Epithelial cell of proximal tubule (primary cell): ENCODE measurements at regions not wholly inside any gene's neighbourhood (a gene's known extent, or its start where the extent isn't known, plus 50 kb on each side); places are given as distances from the start of the nearest gene placed in this dataset.

Source experiments
- DNase-seq: peaks from one replicate; pipeline ENCODE4 v3.0.0-alpha.2; 2011; ENCODE audit warnings: low read depth
- H3K4me3 ChIP-seq: 2 replicates; pipeline ENCODE4 v1.5.1; 2011; ENCODE audit warnings: low read depth, mild to moderate bottlenecking, low read length
- TF ChIP-seq, protein P1 (sequence below): conservative IDR thresholded peaks from 2 replicates; pipeline ENCODE4 v1.5.1; 2012; ENCODE audit warnings: low read depth, mild to moderate bottlenecking, low read length

DNA sequence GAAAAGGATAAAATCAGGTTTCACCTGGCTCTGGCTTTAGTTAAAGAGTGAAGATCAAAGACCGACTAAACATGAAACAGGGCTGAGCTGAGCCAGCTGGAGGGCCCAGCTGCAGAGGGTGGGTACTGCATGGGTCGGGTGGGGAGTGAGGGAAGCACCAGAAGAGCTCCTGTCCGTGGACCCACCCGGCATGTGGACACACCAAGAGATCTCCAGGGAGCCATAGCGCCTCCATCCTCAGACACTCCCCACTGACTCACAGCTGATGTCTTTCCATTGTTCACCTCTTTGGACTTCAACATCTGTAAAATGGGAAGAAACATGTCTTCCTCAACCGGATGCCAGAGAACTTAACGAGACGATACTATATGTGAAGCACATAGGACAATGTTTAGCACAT, 178.3 kb upstream of the KLHL29 start:
- DNase-seq = no peak
- no peak overlapping the region for H3K4me3 ChIP-seq
- TF ChIP-seq, protein P1, sequence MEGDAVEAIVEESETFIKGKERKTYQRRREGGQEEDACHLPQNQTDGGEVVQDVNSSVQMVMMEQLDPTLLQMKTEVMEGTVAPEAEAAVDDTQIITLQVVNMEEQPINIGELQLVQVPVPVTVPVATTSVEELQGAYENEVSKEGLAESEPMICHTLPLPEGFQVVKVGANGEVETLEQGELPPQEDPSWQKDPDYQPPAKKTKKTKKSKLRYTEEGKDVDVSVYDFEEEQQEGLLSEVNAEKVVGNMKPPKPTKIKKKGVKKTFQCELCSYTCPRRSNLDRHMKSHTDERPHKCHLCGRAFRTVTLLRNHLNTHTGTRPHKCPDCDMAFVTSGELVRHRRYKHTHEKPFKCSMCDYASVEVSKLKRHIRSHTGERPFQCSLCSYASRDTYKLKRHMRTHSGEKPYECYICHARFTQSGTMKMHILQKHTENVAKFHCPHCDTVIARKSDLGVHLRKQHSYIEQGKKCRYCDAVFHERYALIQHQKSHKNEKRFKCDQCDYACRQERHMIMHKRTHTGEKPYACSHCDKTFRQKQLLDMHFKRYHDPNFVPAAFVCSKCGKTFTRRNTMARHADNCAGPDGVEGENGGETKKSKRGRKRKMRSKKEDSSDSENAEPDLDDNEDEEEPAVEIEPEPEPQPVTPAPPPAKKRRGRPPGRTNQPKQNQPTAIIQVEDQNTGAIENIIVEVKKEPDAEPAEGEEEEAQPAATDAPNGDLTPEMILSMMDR = no peak

DNA sequence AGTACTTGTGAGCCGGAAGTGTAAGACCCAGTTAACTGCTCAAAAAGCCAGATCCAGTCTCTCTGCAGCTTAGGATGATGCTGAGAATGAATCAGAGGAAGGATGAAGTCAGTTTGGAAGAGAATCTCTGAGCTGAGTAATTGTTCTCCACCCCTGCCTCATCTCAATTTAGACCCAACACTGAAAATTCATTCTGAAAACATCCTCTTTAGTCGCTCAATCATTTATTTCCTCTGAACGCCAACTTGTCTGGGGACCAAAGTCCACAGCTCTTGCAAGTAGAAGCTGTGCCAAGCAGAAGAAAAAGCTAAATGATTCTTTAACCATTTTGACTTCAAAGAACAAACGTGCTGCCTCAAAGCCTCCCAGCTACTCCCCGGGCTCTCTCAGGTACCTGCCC, 177.1 kb upstream of the KLHL29 start:
- peak; percentile 61 for DNase-seq
- TF ChIP-seq, protein P1 = no peak
- no peak overlapping the region for H3K4me3 ChIP-seq

- DNase-seq = no peak
- TF ChIP-seq, protein P1 = no peak
- no peak overlapping the region for H3K4me3 ChIP-seq
These were observed 176.6 kb upstream of the KLHL29 start for GRCh38 chr2:23208339-23208738.

DNA sequence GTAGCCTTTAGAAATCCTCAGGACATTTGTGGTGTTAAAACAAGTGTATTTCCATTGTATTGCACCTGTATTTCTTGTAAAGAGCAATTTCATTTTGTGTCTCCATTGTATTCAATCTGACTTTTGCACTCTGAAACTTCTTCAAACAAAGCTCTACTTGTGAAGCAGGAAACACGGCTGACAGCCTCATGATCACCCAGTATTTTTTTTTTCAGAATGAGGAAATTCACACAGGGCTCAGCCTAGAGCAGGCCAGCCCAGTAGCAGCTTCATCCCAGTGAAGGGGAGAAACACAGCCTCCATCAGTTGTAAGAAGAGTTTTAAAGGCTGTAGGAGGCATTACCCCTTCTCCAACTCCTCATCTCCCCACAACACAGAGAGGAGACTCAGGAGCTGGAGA, 175.9 kb upstream of the KLHL29 start:
- DNase-seq = no peak
- TF ChIP-seq, protein P1 = no peak
- no peak overlapping the region for H3K4me3 ChIP-seq

DNA sequence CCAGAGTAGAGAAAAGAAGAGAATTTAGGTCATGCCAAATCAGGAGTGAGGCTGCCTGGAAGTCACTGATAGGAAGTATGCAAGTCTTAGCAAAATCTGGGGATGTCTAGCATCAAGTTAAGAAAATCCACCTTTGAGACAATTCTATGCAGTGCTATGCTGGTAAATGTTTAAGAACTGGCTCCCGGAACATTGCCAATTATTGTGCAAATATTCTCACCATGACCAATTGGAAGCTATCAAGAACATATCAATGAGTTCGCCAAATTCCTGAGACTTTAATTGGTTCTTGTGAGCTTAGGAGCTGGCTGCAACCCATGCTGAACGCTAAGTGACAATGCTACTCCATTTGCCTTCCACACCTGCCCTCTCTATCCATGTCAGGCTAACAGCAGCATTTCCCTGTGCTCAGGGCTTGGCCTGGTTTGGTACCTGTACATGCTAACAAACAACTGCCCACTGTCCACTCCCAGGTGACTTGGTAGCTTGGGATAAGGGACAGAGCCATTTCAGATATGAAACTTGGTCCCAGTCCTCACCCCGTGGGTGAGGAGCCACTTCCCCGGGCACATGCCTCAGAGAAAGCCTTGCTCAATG, 172.9 kb upstream of the KLHL29 start:
- H3K4me3 ChIP-seq = no peak overlapping the region
- peak; percentile 42 for DNase-seq
- TF ChIP-seq, protein P1 = no peak

DNA sequence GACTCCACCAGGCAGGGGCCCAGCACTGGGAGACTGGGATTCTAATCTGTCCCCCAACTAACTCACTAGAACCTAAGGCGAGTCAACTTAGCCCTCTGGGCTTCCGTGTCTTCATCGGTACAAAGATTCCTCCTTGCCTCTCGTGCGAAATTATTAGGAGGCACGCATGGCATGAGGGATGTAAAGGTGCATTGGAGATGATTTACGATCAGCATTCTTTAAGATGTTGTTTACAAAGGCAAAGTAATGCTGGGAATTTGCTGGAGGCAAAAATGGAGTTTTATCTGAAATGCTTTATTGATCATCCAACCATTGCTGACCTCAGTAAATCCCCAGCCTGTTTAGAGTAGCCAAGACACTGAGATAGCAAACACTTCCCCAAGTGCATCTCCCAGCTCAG, 171.8 kb upstream of the KLHL29 start:
- TF ChIP-seq, protein P1 = no peak
- DNase-seq = no peak
- H3K4me3 ChIP-seq = no peak overlapping the region

DNA sequence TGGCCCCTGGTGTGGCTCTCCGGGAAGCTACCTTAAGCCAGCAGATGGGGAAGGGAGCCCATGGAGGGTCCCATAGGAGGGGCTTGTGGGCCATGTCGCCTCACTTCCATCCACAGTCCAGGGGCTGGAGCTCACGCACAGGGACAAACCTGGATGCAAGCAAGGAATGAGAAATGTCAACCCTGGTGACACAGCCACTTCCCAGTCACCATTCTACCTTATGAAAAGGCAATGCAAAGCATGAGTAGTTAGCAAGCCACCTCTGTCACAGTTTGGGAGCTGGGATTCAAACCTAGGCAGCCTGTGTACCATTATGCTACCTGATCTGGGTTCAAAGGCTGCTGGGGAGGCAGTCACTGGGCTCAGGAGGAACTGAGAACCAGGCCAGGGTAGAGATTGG, 170.0 kb upstream of the KLHL29 start:
- no peak overlapping the region for H3K4me3 ChIP-seq
- TF ChIP-seq, protein P1 = no peak
- no peak for DNase-seq
